ENCODE measurements at regions not wholly inside any gene's neighbourhood (a gene's known extent, or its start where the extent isn't known, plus 50 kb on each side); places are given as distances from the start of the nearest gene placed in this dataset.

- no peaks in the 10 kb centered on the region for H3K36me3 ChIP-seq (ENCODE audit: control insufficient read depth in 3 of 3, insufficient read depth in 3 of 3, low read length in 3 of 3)
- no peaks in the 10 kb centered on the region for H3K27me3 ChIP-seq (ENCODE audit: control insufficient read depth in 3 of 3, insufficient read depth in 3 of 3, low read length in 3 of 3)
- H3K9ac ChIP-seq (ENCODE audit: low read depth in 1 of 3, low read length in 3 of 3) = no peak overlapping the region
- peaks cover 0 to 4% (median 0%) of the 10 kb centered on the region in 3 donors for H3K9me3 ChIP-seq (ENCODE audit: control insufficient read depth in 3 of 3, low read length in 3 of 3)
- H3K4me3 ChIP-seq (ENCODE audit: low read length in 3 of 3) = no peak overlapping the region
- H3K27ac ChIP-seq (ENCODE audit: low read depth, low read length) = no peak overlapping the region
- peaks cover 14 to 18% (median 18%) of the 10 kb centered on the region in 3 donors for H3K4me1 ChIP-seq (ENCODE audit: control insufficient read depth in 3 of 3, insufficient read depth in 3 of 3, low read length in 3 of 3)
Measured at GRCh38 chr6:14443629-14444268, 326.2 kb downstream of the CD83 start.

- peaks cover 0 to 4% (median 0%) of the 10 kb centered on the region in 3 donors for H3K9me3 ChIP-seq (ENCODE audit: control insufficient read depth in 3 of 3, low read length in 3 of 3)
- H3K36me3 ChIP-seq (ENCODE audit: control insufficient read depth in 3 of 3, insufficient read depth in 3 of 3, low read length in 3 of 3) = no peaks in the 10 kb centered on the region
- no peak overlapping the region for H3K27ac ChIP-seq (ENCODE audit: low read depth, low read length)
- no peak overlapping the region for H3K9ac ChIP-seq (ENCODE audit: low read depth in 1 of 3, low read length in 3 of 3)
- H3K4me1 ChIP-seq (ENCODE audit: control insufficient read depth in 3 of 3, insufficient read depth in 3 of 3, low read length in 3 of 3) = peaks cover 14 to 18% (median 18%) of the 10 kb centered on the region in 3 donors
- no peaks in the 10 kb centered on the region for H3K27me3 ChIP-seq (ENCODE audit: control insufficient read depth in 3 of 3, insufficient read depth in 3 of 3, low read length in 3 of 3)
- H3K4me3 ChIP-seq (ENCODE audit: low read length in 3 of 3) = no peak overlapping the region
Measured at GRCh38 chr6:14444295-14444972, 326.9 kb downstream of the CD83 start.

- H3K4me3 ChIP-seq (ENCODE audit: low read length in 3 of 3) = no peak overlapping the region
- no peaks in the 10 kb centered on the region for H3K36me3 ChIP-seq (ENCODE audit: control insufficient read depth in 3 of 3, insufficient read depth in 3 of 3, low read length in 3 of 3)
- H3K9ac ChIP-seq (ENCODE audit: low read depth in 1 of 3, low read length in 3 of 3) = no peak overlapping the region
- H3K27ac ChIP-seq (ENCODE audit: low read depth, low read length) = no peak overlapping the region
- H3K27me3 ChIP-seq (ENCODE audit: control insufficient read depth in 3 of 3, insufficient read depth in 3 of 3, low read length in 3 of 3) = no peaks in the 10 kb centered on the region
- H3K4me1 ChIP-seq (ENCODE audit: control insufficient read depth in 3 of 3, insufficient read depth in 3 of 3, low read length in 3 of 3) = peaks cover 0 to 1% (median 0%) of the 10 kb centered on the region in 3 donors
- peaks cover 0 to 4% (median 0%) of the 10 kb centered on the region in 3 donors for H3K9me3 ChIP-seq (ENCODE audit: control insufficient read depth in 3 of 3, low read length in 3 of 3)
Measured at GRCh38 chr6:14447240-14447639, 329.7 kb downstream of the CD83 start.

- H3K36me3 ChIP-seq (ENCODE audit: control insufficient read depth in 3 of 3, insufficient read depth in 3 of 3, low read length in 3 of 3) = no peaks in the 10 kb centered on the region
- H3K27ac ChIP-seq (ENCODE audit: low read depth, low read length) = no peak overlapping the region
- H3K9me3 ChIP-seq (ENCODE audit: control insufficient read depth in 3 of 3, low read length in 3 of 3) = peaks cover 0 to 4% (median 0%) of the 10 kb centered on the region in 3 donors
- H3K27me3 ChIP-seq (ENCODE audit: control insufficient read depth in 3 of 3, insufficient read depth in 3 of 3, low read length in 3 of 3) = no peaks in the 10 kb centered on the region
- H3K9ac ChIP-seq (ENCODE audit: low read depth in 1 of 3, low read length in 3 of 3) = no peak overlapping the region
- H3K4me1 ChIP-seq (ENCODE audit: control insufficient read depth in 3 of 3, insufficient read depth in 3 of 3, low read length in 3 of 3) = peaks cover 6 to 9% (median 8%) of the 10 kb centered on the region in 3 donors
- no peak overlapping the region for H3K4me3 ChIP-seq (ENCODE audit: low read length in 3 of 3)
Measured at GRCh38 chr6:14448246-14448645, 330.7 kb downstream of the CD83 start.

- no peak overlapping the region for H3K27ac ChIP-seq (ENCODE audit: low read depth, low read length)
- peaks cover 0 to 4% (median 0%) of the 10 kb centered on the region in 3 donors for H3K9me3 ChIP-seq (ENCODE audit: control insufficient read depth in 3 of 3, low read length in 3 of 3)
- H3K27me3 ChIP-seq (ENCODE audit: control insufficient read depth in 3 of 3, insufficient read depth in 3 of 3, low read length in 3 of 3) = no peaks in the 10 kb centered on the region
- no peak overlapping the region for H3K4me3 ChIP-seq (ENCODE audit: low read length in 3 of 3)
- no peak overlapping the region for H3K9ac ChIP-seq (ENCODE audit: low read depth in 1 of 3, low read length in 3 of 3)
- H3K36me3 ChIP-seq (ENCODE audit: control insufficient read depth in 3 of 3, insufficient read depth in 3 of 3, low read length in 3 of 3) = no peaks in the 10 kb centered on the region
- peaks cover 11 to 17% (median 11%) of the 10 kb centered on the region in 3 donors for H3K4me1 ChIP-seq (ENCODE audit: control insufficient read depth in 3 of 3, insufficient read depth in 3 of 3, low read length in 3 of 3)
Measured at GRCh38 chr6:14450133-14450504, 332.5 kb downstream of the CD83 start.

GRCh38 chr6:14450578-14450977 is 333.0 kb downstream of the CD83 start:
- no peaks in the 10 kb centered on the region for H3K27me3 ChIP-seq (ENCODE audit: control insufficient read depth in 3 of 3, insufficient read depth in 3 of 3, low read length in 3 of 3)

GRCh38 chr6:14451594-14452374 is 334.2 kb downstream of the CD83 start:
- Histone ChIP-seq H3K27ac (ENCODE audit: low read depth, low read length) (no peak overlapping the region), H3K4me1 (ENCODE audit: control insufficient read depth in 3 of 3, insufficient read depth in 3 of 3, low read length in 3 of 3) (peaks cover 11 to 21% (median 15%) of the 10 kb centered on the region in 3 donors), H3K9ac (ENCODE audit: low read depth in 1 of 3, low read length in 3 of 3) (no peak overlapping the region), H3K9me3 (ENCODE audit: control insufficient read depth in 3 of 3, low read length in 3 of 3) (peaks cover 0 to 4% (median 0%) of the 10 kb centered on the region in 3 donors), H3K36me3 (ENCODE audit: control insufficient read depth in 3 of 3, insufficient read depth in 3 of 3, low read length in 3 of 3) (no peaks in the 10 kb centered on the region), H3K27me3 (ENCODE audit: control insufficient read depth in 3 of 3, insufficient read depth in 3 of 3, low read length in 3 of 3) (no peaks in the 10 kb centered on the region), H3K4me3 (ENCODE audit: low read length in 3 of 3) (no peak overlapping the region)

More at GRCh38 chr6:14450578-14450977, 333.0 kb downstream of the CD83 start:
- H3K4me3 ChIP-seq (ENCODE audit: low read length in 3 of 3) = no peak overlapping the region
- no peaks in the 10 kb centered on the region for H3K36me3 ChIP-seq (ENCODE audit: control insufficient read depth in 3 of 3, insufficient read depth in 3 of 3, low read length in 3 of 3)
- H3K27ac ChIP-seq (ENCODE audit: low read depth, low read length) = no peak overlapping the region
- peaks cover 0 to 4% (median 0%) of the 10 kb centered on the region in 3 donors for H3K9me3 ChIP-seq (ENCODE audit: control insufficient read depth in 3 of 3, low read length in 3 of 3)
- peaks cover 11 to 17% (median 12%) of the 10 kb centered on the region in 3 donors for H3K4me1 ChIP-seq (ENCODE audit: control insufficient read depth in 3 of 3, insufficient read depth in 3 of 3, low read length in 3 of 3)
- H3K9ac ChIP-seq (ENCODE audit: low read depth in 1 of 3, low read length in 3 of 3) = no peak overlapping the region

- H3K4me1 ChIP-seq (ENCODE audit: control insufficient read depth in 3 of 3, insufficient read depth in 3 of 3, low read length in 3 of 3) = peaks cover 11 to 21% (median 15%) of the 10 kb centered on the region in 3 donors
Measured at GRCh38 chr6:14452567-14453527, 335.3 kb downstream of the CD83 start.

GRCh38 chr6:14453712-14454472 is 336.3 kb downstream of the CD83 start:
- no peak overlapping the region for H3K27ac ChIP-seq (ENCODE audit: low read depth, low read length)
- no peaks in the 10 kb centered on the region for H3K36me3 ChIP-seq (ENCODE audit: control insufficient read depth in 3 of 3, insufficient read depth in 3 of 3, low read length in 3 of 3)
- H3K27me3 ChIP-seq (ENCODE audit: control insufficient read depth in 3 of 3, insufficient read depth in 3 of 3, low read length in 3 of 3) = no peaks in the 10 kb centered on the region
- no peak overlapping the region for H3K9ac ChIP-seq (ENCODE audit: low read depth in 1 of 3, low read length in 3 of 3)
- H3K4me1 ChIP-seq (ENCODE audit: control insufficient read depth in 3 of 3, insufficient read depth in 3 of 3, low read length in 3 of 3) = peaks cover 11 to 21% (median 15%) of the 10 kb centered on the region in 3 donors
- H3K9me3 ChIP-seq (ENCODE audit: control insufficient read depth in 3 of 3, low read length in 3 of 3) = no peaks in the 10 kb centered on the region
- H3K4me3 ChIP-seq (ENCODE audit: low read length in 3 of 3) = no peak overlapping the region

More at GRCh38 chr6:14452567-14453527, 335.3 kb downstream of the CD83 start:
- Histone ChIP-seq H3K9ac (ENCODE audit: low read depth in 1 of 3, low read length in 3 of 3) (no peak overlapping the region), H3K36me3 (ENCODE audit: control insufficient read depth in 3 of 3, insufficient read depth in 3 of 3, low read length in 3 of 3) (no peaks in the 10 kb centered on the region), H3K9me3 (ENCODE audit: control insufficient read depth in 3 of 3, low read length in 3 of 3) (peaks cover 0 to 2% (median 0%) of the 10 kb centered on the region in 3 donors), H3K27ac (ENCODE audit: low read depth, low read length) (no peak overlapping the region), H3K27me3 (ENCODE audit: control insufficient read depth in 3 of 3, insufficient read depth in 3 of 3, low read length in 3 of 3) (no peaks in the 10 kb centered on the region), H3K4me3 (ENCODE audit: low read length in 3 of 3) (no peak overlapping the region)
